ENCODE measurements at regions not wholly inside any gene's neighbourhood (a gene's known extent, or its start where the extent isn't known, plus 50 kb on each side); places are given as distances from the start of the nearest gene placed in this dataset.
A peak's percentile ranks its signal among the peaks of the same experiment; 100 is the strongest.

DNA sequence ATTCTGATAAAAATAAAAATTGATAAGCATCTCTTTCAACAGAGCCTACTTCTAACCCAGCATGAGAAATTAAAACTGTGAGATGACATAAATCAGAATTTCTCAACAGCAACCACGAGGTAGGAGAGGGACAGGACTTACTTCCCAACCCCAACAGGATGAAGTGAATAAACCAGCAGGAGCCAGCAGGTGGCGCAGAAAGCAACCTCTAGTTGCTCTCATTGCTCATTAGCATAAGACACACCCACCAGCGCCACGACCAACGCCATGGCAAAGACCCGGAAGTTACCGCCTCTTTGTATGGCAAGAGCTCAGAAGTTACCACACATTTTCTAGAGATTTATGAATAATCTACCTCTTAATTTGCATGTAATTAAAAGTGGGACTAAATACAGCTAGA, 189.4 kb upstream of the CDH8 start:
- intact Hi-C loops (cut with DNase I; ENCODE audit: low total_unique reads), result no loop called here
- peak; percentile 60 to 72 for DNase-seq
- H3K27ac ChIP-seq, result no peak overlapping the region
- H3K27me3 ChIP-seq, result no peaks in the 10 kb centered on the region
- TF ChIP-seq EP300 (IDR thresholded peaks at IDR 0.05), result no peak
- TF ChIP-seq, protein P1, sequence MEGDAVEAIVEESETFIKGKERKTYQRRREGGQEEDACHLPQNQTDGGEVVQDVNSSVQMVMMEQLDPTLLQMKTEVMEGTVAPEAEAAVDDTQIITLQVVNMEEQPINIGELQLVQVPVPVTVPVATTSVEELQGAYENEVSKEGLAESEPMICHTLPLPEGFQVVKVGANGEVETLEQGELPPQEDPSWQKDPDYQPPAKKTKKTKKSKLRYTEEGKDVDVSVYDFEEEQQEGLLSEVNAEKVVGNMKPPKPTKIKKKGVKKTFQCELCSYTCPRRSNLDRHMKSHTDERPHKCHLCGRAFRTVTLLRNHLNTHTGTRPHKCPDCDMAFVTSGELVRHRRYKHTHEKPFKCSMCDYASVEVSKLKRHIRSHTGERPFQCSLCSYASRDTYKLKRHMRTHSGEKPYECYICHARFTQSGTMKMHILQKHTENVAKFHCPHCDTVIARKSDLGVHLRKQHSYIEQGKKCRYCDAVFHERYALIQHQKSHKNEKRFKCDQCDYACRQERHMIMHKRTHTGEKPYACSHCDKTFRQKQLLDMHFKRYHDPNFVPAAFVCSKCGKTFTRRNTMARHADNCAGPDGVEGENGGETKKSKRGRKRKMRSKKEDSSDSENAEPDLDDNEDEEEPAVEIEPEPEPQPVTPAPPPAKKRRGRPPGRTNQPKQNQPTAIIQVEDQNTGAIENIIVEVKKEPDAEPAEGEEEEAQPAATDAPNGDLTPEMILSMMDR (IDR thresholded peaks at IDR 0.05), result peak in 3 of 7 experiments; percentile 19 to 44 (median 20)
- no peak for TF ChIP-seq POLR2A (IDR thresholded peaks at IDR 0.05)
- no peaks in the 10 kb centered on the region for H3K9me3 ChIP-seq
- no peaks in the 10 kb centered on the region for H3K4me1 ChIP-seq
- no peaks in the 10 kb centered on the region for H3K36me3 ChIP-seq
- H3K4me3 ChIP-seq, result no peak overlapping the region
- 35 to 44% (median 41%) methylated on average over 7 of the region's 7 CpGs for WGBS, 5 donors

DNA sequence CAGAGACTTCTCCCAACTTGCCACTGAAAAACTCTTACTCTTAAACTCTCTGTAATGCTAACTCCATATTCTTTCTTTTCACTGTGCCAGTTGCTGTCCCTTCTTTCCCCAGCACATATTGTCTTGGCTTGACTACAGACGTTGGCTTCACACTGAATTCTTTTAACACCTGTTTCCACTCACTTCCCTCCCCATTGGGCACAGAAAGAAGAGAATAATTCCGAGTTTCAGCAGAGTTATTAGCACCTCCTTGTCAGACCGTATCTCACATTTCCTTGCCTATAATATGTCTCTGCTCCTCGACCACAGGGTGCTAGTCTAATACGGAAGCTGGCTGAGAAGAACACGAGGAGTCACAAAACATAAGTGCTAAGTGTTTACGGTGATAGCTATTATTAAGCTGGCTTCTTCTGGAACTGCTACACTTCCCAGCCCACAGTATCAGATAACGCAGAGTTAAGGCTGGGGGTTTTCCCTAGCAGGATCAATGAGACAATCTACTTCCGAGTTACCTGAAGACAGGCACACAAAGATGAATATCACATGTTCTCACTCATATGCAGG, 188.5 kb upstream of the CDH8 start:
- intact Hi-C loops (cut with DNase I; ENCODE audit: low total_unique reads), result no loop called here
- no peaks in the 10 kb centered on the region for H3K27me3 ChIP-seq
- H3K27ac ChIP-seq, result no peak overlapping the region
- WGBS, 5 donors, result 39 to 61% (median 47%) methylated on average over 9 of the region's 9 CpGs
- no peaks in the 10 kb centered on the region for H3K9me3 ChIP-seq
- no peak for DNase-seq
- no peaks in the 10 kb centered on the region for H3K4me1 ChIP-seq
- TF ChIP-seq EP300 (IDR thresholded peaks at IDR 0.05) (no peak), POLR2A (IDR thresholded peaks at IDR 0.05) (no peak), POLR2AphosphoS5 (IDR thresholded peaks at IDR 0.05) (no peak)
- TF ChIP-seq, protein P1 (IDR thresholded peaks at IDR 0.05), result no peak
- H3K4me3 ChIP-seq, result no peak overlapping the region
- H3K36me3 ChIP-seq, result no peaks in the 10 kb centered on the region

- 57 to 66% (median 61%) methylated on average over 3 of the region's 3 CpGs for WGBS, 5 donors
- H3K27ac ChIP-seq, result no peak overlapping the region
- H3K27me3 ChIP-seq, result no peaks in the 10 kb centered on the region
- peaks cover 0 to 6% (median 2%) of the 10 kb centered on the region in 4 donors for H3K9me3 ChIP-seq
- H3K4me1 ChIP-seq, result no peaks in the 10 kb centered on the region
- TF ChIP-seq POLR2AphosphoS5 (IDR thresholded peaks at IDR 0.05) (no peak), POLR2A (IDR thresholded peaks at IDR 0.05) (no peak), EP300 (IDR thresholded peaks at IDR 0.05) (no peak)
- TF ChIP-seq, protein P1 (IDR thresholded peaks at IDR 0.05), result no peak
- intact Hi-C loops (cut with DNase I; ENCODE audit: low total_unique reads), result no loop called here
- H3K36me3 ChIP-seq, result no peaks in the 10 kb centered on the region
- no peak overlapping the region for H3K4me3 ChIP-seq
- DNase-seq, result no peak
Observed at GRCh38 chr16:62216837-62217236, 180.6 kb upstream of the CDH8 start.

DNA sequence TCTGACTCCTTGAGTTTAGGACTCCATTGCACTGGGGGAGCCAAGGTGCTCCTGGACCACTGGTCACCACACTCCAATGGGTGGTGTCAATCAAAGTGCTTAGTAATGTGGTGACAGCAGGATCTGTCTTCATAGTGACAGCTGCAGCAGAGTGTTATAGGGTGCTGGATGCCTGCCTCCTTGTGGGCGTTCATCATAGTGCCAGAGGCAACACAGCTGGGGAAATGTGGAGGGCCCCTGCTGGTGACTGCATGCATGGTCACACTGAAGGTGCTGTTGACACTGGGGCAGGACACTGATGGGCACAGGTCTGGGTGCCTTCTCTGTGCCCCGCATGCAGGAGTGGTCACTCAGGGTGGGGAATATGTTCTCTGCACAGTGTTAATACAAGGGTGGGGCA, 177.5 kb upstream of the CDH8 start:
- no peak overlapping the region for H3K4me3 ChIP-seq
- TF ChIP-seq, protein P1 (IDR thresholded peaks at IDR 0.05), result no peak
- no peak for TF ChIP-seq POLR2A (IDR thresholded peaks at IDR 0.05)
- intact Hi-C loops (cut with DNase I; ENCODE audit: low total_unique reads), result no loop called here
- H3K9me3 ChIP-seq, result peaks cover 0 to 6% (median 2%) of the 10 kb centered on the region in 4 donors
- 46 to 70% (median 64%) methylated on average over 2 of the region's 2 CpGs for WGBS, 5 donors
- H3K27me3 ChIP-seq, result no peaks in the 10 kb centered on the region
- H3K36me3 ChIP-seq, result no peaks in the 10 kb centered on the region
- no peak overlapping the region for H3K27ac ChIP-seq
- H3K4me1 ChIP-seq, result no peaks in the 10 kb centered on the region
- DNase-seq, result no peak

All from stomach (tissue), 8 donors.